ENCODE measurements at regions not wholly inside any gene's neighbourhood (a gene's known extent, or its start where the extent isn't known, plus 50 kb on each side); places are given as distances from the start of the nearest gene placed in this dataset.
"Not testable (repeated sequence)": the region's sequence is repeated elsewhere in the genome, so short reads cannot be mapped to it uniquely, and the experiment has no call there.

- DNase-seq (ENCODE audit: low read depth) = no peak
These were observed 67.0 kb upstream of the LSAMP start for GRCh38 chr3:116512281-116512680.

GRCh38 chr3:116512931-116513330, 67.6 kb upstream of the LSAMP start:
- DNase-seq (ENCODE audit: low read depth) = no peak

- DNase-seq (ENCODE audit: low read depth) = no peak
These were observed 70.7 kb upstream of the LSAMP start for GRCh38 chr3:116515973-116516372.

GRCh38 chr3:116517308-116517707, 72.0 kb upstream of the LSAMP start:
- DNase-seq (ENCODE audit: low read depth) = no peak

- not testable (repeated sequence) for DNase-seq (ENCODE audit: low read depth)
These were observed 73.8 kb upstream of the LSAMP start for GRCh38 chr3:116519101-116519500.

- not testable (repeated sequence) for DNase-seq (ENCODE audit: low read depth)
These were observed 74.5 kb upstream of the LSAMP start for GRCh38 chr3:116519823-116520222.

GRCh38 chr3:116524453-116525210, 79.3 kb upstream of the LSAMP start:
- peak; percentile 12 for DNase-seq (ENCODE audit: low read depth)

GRCh38 chr3:116552246-116552645, 107.0 kb upstream of the LSAMP start:
- DNase-seq (ENCODE audit: low read depth) = no peak

- no peak for DNase-seq (ENCODE audit: low read depth)
These were observed 108.1 kb upstream of the LSAMP start for GRCh38 chr3:116553355-116553754.

- DNase-seq (ENCODE audit: low read depth) = no peak
These were observed 116.2 kb upstream of the LSAMP start for GRCh38 chr3:116561529-116561928.

- DNase-seq (ENCODE audit: low read depth) = no peak
These were observed 118.1 kb upstream of the LSAMP start for GRCh38 chr3:116563351-116563750.

- DNase-seq (ENCODE audit: low read depth) = no peak
These were observed 121.2 kb upstream of the LSAMP start for GRCh38 chr3:116566478-116566960.

- DNase-seq (ENCODE audit: low read depth) = peak; percentile 69
These were observed 124.3 kb upstream of the LSAMP start for GRCh38 chr3:116569611-116570010.

GRCh38 chr3:116579840-116580239, 129.7 kb upstream of the TUSC7 start:
- DNase-seq (ENCODE audit: low read depth) = peak; percentile 30

GRCh38 chr3:116586285-116586944, 123.2 kb upstream of the TUSC7 start:
- no peak for DNase-seq (ENCODE audit: low read depth)

GRCh38 chr3:116591236-116591635, 118.3 kb upstream of the TUSC7 start:
- DNase-seq (ENCODE audit: low read depth) = no peak

- DNase-seq (ENCODE audit: low read depth) = no peak
These were observed 108.4 kb upstream of the TUSC7 start for GRCh38 chr3:116601206-116601605.

- DNase-seq (ENCODE audit: low read depth) = no peak
These were observed 102.4 kb upstream of the TUSC7 start for GRCh38 chr3:116607205-116607604.

- DNase-seq (ENCODE audit: low read depth) = no peak
These were observed 99.5 kb upstream of the TUSC7 start for GRCh38 chr3:116610124-116610523.

GRCh38 chr3:116614795-116615362, 94.7 kb upstream of the TUSC7 start:
- DNase-seq (ENCODE audit: low read depth) = no peak

- DNase-seq (ENCODE audit: low read depth) = no peak
These were observed 91.4 kb upstream of the TUSC7 start for GRCh38 chr3:116618138-116618537.

GRCh38 chr3:116618930-116619329, 90.6 kb upstream of the TUSC7 start:
- DNase-seq (ENCODE audit: low read depth) = no peak

- DNase-seq (ENCODE audit: low read depth) = peak; percentile 5
These were observed 79.1 kb upstream of the TUSC7 start for GRCh38 chr3:116630494-116630893.
